HG03439 (cell line): ENCODE measurements at regions not wholly inside any gene's neighbourhood (a gene's known extent, or its start where the extent isn't known, plus 50 kb on each side); places are given as distances from the start of the nearest gene placed in this dataset.

ENCODE experiments used
- ATAC-seq: cut with Tn5 transposase; IDR thresholded peaks from one replicate; pipeline ENCODE4 v1.9.1; 2021; ENCODE audit warnings: mild to moderate bottlenecking, moderate library complexity; ENCODE audit not compliant: unreplicated experiment

- no peak for ATAC-seq
These were observed 866.5 kb upstream of the MAP3K7 start for GRCh38 chr6:91453224-91453878.

GRCh38 chr6:91449539-91449938, 862.7 kb upstream of the MAP3K7 start:
- ATAC-seq = no peak

GRCh38 chr6:91447530-91448254, 860.8 kb upstream of the MAP3K7 start:
- ATAC-seq = peak; percentile 59

- ATAC-seq = no peak
These were observed 860.2 kb upstream of the MAP3K7 start for GRCh38 chr6:91447081-91447480.

- no peak for ATAC-seq
These were observed 856.5 kb upstream of the MAP3K7 start for GRCh38 chr6:91443405-91443804.

GRCh38 chr6:91442342-91442741, 855.5 kb upstream of the MAP3K7 start:
- no peak for ATAC-seq

GRCh38 chr6:91438570-91438969, 851.7 kb upstream of the MAP3K7 start:
- no peak for ATAC-seq

GRCh38 chr6:91437315-91437729, 850.5 kb upstream of the MAP3K7 start:
- no peak for ATAC-seq

- no peak for ATAC-seq
These were observed 849.6 kb upstream of the MAP3K7 start for GRCh38 chr6:91436448-91436847.

GRCh38 chr6:91435630-91436029, 848.8 kb upstream of the MAP3K7 start:
- ATAC-seq = no peak

- ATAC-seq = no peak
These were observed 847.7 kb upstream of the MAP3K7 start for GRCh38 chr6:91434576-91434975.

GRCh38 chr6:91433660-91434534, 847.0 kb upstream of the MAP3K7 start:
- ATAC-seq = no peak

GRCh38 chr6:91428953-91429560, 842.2 kb upstream of the MAP3K7 start:
- no peak for ATAC-seq

GRCh38 chr6:91428296-91428695, 841.4 kb upstream of the MAP3K7 start:
- no peak for ATAC-seq

- no peak for ATAC-seq
These were observed 833.4 kb upstream of the MAP3K7 start for GRCh38 chr6:91420243-91420642.

- no peak for ATAC-seq
These were observed 828.2 kb upstream of the MAP3K7 start for GRCh38 chr6:91415031-91415605.

GRCh38 chr6:91412532-91412931, 825.7 kb upstream of the MAP3K7 start:
- no peak for ATAC-seq

GRCh38 chr6:91407706-91408105, 820.8 kb upstream of the MAP3K7 start:
- no peak for ATAC-seq

GRCh38 chr6:91392951-91393350, 806.1 kb upstream of the MAP3K7 start:
- ATAC-seq = no peak

GRCh38 chr6:91387290-91388059, 800.6 kb upstream of the MAP3K7 start:
- ATAC-seq = no peak
